Fibroblast of skin of scalp (primary cell): ENCODE measurements at regions not wholly inside any gene's neighbourhood (a gene's known extent, or its start where the extent isn't known, plus 50 kb on each side); places are given as distances from the start of the nearest gene placed in this dataset.

Experiments
- DNase-seq: peaks from one replicate; pipeline ENCODE4 v3.0.0-alpha.2; 2013

DNA sequence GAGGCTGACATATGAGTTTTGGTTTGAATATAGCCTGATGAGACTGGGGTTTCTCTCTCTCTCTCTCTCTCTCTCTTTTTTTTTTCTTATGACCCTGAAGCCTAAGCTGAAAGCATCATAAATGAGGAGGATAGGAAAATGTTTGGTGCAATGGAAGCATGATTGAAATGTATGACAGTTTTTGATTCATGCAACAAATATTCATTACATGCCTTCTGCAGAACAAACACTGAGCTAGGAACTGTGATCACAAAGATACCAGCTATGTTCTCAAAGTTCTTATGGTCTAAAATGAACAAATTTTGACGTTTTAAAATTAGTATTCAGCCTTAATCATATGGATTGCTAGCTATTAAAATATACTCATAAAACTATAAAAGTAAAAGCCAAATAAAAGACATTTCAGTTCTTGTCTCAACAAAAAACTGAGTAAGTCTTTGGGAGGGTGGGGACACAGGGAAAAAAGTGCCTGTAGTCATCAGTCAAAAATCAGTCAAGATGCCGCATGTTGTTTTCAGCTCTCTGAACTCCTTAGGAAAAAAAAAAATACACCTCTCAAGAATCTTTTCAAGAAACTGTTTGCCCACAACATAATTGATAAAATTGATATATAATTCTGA is 57.2 kb downstream of the NKX6-1 start:
- DNase-seq, result no peak

DNA sequence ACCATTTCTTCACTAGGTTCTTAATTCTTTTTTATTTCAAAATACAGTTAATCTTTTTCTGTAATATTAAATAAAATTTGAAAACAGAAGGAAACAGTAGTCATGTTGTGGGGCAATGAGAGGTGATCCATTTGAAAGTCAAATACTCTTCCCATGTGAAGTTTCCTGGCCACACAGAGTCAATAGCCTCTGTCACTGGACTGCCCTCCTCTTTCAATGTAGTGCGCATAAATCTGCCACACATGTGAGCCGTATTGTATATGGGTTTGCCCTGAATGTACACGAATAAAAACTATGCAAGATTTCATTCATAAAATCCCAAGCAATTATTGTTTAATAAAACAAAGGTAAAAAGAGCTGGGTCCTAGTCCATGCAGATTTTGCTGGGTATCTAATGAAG is 59.1 kb downstream of the NKX6-1 start:
- no peak for DNase-seq

DNA sequence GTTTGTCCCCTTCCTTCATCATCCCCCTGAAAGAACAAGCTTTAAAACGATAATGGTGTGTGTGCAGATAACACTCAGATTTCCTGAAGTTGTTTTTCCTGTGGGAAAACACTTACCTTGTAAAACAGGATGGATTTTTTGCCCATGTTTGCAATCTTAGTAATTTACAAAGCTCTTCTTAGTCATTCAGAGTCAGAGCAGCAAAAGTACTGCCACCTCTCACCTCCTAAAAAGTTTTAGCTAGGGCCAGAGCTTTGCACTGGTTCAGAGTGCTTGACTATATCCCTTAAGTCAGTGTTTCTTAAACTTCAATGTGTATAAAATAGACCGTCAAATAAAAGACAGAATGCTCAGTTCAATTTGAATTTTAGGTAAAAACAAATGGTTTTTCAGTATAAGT is 62.3 kb downstream of the NKX6-1 start:
- DNase-seq, result no peak

DNA sequence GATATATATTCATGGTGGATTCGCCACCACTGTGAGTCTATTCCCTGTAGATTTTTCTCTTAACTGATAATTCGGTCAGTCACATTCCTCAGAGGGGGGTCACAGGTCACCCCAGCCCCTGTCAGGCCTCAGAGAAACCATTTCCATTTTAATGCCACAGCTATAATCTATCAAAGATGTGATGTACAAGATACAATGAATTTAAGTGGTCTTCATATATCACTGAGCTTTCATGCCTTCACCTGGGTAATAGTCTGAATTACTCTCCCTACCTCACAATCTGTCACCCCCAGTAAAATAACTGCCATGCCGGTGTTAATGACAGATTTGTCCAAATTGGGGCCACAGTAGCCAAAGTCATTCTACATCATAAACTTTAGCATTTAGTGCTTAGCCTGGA is 64.7 kb downstream of the NKX6-1 start:
- no peak for DNase-seq

DNA sequence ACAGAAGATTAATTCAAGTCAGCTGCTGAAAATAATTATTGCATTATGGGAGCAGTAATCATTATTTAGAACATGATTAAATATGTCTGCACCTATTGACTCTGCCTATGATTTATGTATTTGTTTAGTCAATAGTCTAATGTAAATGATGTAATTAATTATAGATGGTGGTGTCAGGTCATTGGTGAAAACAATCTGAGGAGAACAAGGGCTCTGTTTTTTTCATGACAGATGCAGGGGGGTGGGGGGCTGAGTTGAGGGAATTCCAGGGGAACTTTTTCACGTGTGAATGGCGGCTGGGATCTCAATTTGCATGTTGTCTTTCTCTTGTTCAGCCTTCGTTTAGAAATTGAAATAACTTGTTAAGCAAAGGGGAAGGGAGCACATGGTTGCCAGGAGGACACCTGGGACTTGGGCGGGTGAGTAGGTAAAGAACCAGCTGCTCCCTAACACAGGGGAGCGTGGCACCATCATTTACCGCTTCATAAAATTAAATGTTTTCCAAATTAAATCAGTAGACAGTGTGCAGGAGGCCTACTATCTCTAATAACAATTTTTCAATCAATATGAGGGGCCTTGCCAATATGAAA is 65.4 kb downstream of the NKX6-1 start:
- DNase-seq, result no peak

DNA sequence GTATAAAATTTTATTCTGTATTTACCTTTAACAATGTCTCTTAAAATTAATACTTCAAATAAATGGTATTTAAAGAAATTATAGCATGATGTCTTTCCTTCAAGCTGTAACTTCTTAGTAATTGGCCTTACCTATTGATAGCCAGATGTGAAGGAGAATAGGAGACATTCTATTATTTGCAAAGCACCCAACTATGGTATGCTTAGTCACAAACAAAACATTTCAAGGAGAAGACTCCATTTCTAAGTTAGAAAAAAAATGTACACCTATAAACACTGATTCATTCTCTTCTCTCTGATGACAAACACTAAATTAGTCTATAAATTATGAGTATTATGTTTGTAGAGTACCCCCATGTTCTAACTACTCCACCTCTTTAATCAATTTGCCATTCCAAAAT is 66.4 kb downstream of the NKX6-1 start:
- DNase-seq, result no peak

DNA sequence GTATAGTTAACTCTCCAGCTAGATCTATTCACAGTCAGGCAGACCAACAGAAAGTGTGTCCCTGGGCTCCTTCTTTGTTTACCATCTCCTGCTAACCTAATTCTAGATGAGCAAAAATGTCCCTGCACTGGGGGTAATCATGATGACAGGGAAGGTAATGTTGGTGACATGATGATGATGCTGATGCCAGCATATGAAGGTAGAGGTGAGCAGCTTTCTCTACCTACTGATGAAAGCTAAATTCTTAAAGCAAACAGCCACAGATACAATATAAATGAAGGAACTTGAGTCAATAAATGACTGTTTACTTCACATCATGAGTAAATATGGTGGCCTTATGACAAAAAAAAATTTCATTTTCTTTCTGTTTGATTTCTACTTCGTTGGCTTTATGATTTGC is 78.5 kb downstream of the NKX6-1 start:
- DNase-seq, result no peak

DNA sequence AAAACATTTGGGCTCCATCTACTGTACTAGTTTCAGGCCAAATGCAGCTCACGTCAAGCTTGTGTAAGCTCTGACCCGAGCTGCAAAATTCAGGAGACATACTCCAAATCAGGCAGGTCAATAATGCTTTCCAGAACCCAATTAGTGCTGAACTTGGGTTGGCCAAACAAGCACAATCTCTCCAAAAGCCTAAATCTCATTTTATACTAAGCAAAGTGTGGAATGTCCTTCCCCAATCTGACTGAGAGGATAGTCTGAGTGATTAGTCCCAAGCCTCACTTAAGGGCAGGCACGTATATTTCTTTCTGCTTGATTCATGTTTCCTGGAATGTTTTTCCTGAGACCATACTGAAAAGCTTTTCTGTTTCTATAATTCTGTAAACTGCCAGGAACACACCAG is 79.9 kb downstream of the NKX6-1 start:
- DNase-seq, result no peak

DNA sequence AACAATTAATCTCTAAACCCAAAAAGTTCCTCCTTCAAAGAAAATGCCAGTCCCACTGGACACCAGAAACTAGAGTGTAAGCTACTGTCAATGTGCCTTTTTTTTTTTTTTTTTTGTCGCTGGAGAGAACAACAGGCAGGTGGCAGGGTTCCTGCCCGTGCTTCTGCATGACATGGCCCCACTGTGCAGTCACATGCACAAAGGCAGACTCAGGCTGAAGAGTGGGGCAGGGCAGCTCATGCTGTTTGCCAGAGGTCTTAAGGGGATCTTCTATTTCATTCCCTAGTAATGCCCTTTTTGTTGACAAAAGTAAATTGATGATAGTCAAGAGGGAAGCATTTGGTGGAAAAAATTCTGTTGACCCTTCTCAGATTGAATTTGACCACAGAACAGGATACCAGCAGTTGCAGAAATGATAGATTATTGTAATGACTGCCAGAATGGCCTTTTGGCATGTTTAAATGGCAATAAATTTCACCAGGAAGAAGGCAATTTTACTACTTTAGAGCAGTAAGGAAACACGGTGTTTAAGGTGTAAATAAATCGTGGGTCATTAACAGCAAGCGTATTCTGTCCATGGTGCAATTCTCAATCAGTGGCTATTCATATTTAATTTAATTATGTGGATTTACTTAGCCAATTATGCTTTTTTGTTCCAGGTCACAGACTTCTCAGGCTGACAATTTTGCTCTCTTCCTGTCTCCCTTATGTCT is 80.9 kb downstream of the NKX6-1 start:
- no peak for DNase-seq

DNA sequence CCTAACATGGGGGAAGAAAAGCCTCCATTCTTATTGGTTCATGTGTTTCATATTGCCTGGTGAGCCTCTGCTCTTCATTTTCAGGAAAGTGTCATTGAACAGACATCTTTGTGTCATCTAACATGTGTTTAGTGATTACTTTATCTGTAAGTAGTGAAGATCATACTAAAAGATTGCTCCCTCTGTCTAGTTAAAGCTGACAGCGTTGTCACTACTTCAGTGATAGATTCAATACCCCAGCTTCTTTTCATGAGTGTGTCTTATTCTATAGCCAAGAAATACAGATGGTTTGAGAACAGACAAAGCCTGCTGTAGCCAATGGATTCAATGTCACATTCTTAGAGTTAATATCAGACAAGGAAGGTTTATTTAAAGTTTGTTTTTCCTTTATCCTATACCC is 85.1 kb downstream of the NKX6-1 start:
- no peak for DNase-seq

DNA sequence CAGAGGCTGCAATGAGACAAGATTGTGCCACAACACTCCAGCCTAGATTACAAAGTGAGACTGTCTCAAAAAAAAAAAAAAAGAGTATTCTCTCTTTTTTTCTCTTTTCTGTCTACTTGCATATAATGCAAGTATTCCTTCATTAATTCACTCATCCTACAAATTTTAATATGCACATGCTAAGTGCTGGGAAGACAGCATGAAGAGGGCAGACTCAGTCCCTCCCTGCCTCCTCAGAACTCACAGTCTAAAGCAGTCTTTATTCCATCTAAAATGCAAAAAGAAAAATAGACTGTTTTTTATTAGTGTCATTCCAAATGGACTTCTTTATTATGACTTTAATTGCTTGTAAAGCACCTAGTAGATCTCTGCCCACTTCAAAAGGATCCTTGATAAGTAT is 85.6 kb downstream of the NKX6-1 start:
- DNase-seq, result no peak

DNA sequence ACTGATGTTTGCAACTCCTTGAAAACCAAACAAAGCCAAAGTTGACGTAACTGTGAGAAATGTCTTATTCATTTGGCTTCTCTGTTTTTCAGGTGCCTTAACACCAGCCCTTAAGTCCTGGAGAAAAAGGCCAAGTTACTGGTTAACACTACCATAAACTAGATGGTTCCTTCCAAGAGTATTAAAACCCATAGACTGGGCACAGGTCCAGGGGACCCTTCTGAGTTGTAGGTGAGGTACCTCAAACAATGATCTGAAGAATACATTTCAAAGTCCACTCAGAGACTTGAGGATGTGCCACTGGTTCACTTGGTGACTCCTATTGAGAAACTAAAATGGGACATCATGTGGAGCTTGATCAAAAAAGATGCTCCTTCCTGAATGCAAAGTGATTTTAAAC is 87.0 kb downstream of the NKX6-1 start:
- DNase-seq, result no peak

DNA sequence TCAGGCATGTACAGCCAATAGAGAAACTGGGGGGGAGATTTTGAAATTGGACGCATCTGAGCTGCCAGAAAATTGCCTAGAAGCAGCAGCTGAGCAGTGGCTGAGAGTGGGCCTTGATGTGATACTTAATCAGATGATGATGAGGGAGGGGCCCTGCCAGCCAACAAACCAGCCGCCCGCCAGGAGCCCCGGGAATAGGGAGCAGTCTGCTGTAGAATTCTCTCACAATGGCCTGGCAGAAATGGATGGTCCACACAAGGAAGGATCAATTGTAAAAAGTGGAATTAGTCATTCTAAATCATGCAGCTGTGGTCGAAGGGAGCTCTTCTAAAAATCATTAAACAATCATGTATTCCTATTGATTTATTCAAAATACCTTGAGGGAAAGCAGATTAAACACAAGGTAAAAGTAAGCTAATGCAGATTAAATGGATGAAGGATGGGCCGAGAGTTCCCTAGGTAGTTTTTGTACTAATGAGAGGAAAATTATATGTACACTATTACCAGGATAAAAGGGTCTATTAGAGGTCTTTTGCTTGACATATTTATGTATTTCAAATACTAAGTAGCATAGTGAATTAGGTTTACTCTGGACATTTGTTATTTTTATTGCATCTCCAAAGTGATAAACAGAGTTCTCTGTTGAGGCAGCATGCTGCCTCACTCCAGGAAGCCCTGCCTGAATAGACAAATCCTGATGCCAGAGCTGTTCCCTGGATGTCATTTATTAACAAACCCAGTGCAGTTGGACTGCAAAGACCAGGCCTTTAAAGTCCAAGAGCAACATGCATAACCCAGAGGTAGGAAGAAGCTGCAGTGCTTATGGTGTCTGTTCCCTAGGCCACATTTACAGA is 91.3 kb downstream of the NKX6-1 start:
- DNase-seq, result no peak

DNA sequence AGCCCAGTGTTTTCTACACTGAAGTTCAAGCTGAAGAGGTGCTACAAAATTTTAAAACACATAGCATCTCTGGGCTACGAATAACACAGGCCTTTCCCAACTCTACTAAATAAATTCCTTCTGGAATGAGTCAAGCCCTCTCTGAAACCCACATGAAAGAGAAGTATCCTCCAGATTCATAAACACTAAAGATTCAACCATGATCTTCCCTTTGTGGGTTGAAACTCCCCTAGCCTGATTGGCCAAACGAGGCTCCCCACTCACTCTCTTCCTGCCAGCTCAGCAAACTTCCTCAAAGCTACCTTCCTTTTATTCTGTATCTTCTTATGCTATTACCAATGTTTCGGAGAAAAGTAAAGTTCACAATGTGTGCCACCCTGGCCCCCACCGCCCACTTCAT is 95.4 kb downstream of the NKX6-1 start:
- peak; percentile 20 for DNase-seq

DNA sequence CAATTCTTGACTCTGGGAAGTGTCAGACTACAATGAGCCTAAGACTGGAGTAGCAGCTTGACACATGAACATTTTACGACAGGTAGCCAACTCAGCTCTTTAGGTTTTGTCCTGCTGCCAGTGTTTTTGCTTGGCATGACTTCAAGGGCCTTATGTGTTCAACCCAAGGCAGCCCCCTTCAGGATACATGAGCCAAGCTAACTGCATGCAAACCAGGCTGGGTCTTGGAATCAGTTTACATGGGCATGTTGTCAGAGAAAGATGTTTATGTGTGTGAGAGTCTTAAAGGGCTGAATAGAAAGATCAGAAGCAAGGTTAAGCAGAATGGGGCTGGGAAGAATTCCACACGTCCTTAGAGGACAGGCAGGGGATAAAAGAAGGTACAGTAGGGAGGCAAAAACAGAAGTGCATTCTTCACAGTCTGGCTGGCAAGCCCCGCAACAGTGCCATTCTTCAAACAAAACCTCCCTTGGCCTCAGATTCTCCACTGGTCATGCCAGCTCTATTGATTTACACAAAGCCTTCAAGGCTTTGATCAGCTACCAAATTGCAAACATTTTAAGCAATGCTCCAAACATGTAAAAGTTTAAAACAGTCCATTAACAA is 97.3 kb downstream of the NKX6-1 start:
- no peak for DNase-seq

DNA sequence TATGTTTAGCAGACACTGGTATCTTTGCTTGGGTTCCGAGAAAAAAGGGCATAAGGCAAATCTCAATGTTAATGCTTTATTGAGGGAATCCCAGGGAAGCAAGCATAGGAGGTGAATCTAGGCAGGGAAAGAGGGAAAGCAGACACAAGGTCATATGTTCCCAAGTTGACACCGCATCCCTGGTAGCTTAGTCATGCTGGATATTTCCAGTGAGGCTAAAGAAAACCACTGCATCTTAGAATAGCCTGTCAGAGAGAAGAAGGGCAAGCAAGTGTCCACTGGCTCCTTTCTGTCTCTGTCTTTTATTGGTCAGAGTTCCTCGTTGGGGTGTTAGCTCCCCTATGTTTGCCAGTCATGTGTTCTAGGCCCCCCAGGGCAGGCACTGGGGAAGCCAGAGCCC is 104.7 kb downstream of the NKX6-1 start:
- no peak for DNase-seq

DNA sequence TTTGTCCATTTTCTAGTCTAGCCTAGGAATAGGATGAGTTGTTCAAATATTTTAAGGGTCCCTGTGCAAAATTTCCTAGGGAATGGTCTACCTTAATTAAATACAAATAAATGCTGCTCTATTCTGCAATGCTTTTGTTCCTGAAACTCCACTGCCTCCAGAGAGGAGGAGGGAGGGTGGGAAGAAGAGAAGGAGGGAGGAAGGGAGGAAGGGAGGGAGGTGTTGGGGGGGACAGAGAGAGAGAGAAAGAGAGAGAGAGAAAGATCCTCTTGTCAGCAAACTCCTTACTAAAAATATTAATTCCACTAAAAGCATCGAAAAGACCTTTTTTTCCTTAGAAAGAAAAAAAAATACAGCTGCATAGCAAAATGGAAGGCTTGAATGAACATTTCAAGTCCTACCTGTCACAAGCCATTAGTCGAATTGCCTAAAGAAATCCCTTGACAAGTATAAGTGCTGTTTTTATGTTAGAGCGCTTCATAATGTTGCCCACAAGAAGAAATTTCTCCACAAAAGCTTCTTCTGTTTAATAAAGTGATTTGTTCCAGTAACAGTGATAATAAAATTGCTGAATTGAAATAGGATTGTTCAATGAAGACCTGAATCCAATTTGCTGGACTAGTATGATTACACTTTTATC is 106.0 kb downstream of the NKX6-1 start:
- no peak for DNase-seq

DNA sequence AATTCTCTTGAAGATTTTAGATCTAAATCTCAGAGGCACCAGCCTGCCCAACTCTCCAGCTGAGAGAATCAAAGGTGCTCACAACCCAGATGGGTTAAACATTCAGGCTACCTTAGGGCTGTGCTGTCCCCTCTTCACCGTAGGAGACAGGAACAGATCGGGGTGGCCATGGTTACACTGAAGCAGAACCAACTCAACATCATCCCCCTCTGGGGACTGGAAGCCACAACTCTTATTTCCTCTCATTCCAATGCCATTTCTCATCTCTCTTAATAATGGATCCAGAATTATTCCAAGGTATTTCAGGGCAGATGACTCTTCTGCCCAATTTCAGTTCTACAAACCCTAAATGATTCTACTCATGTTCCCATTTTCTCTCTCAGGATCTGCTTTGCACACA is 109.7 kb downstream of the NKX6-1 start:
- peak; percentile 53 for DNase-seq

DNA sequence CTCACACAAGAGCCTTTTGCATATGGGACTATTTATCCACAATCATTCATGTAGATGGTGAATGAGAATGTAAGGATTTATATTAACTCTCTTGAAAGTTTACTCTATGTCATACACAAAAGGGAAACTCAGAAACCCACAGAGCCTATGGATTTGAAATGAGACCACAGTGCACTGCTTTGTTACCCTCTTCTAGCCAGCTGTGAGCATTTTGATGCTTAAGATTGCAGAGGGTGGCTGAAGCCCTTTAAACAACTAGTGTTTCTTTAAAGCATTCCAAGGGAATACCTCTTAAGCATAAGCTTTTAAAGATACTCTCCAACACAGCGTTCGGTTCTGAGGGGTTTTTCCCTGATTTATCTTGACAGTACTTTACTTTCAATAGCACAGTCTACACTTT is 113.9 kb downstream of the NKX6-1 start:
- no peak for DNase-seq

DNA sequence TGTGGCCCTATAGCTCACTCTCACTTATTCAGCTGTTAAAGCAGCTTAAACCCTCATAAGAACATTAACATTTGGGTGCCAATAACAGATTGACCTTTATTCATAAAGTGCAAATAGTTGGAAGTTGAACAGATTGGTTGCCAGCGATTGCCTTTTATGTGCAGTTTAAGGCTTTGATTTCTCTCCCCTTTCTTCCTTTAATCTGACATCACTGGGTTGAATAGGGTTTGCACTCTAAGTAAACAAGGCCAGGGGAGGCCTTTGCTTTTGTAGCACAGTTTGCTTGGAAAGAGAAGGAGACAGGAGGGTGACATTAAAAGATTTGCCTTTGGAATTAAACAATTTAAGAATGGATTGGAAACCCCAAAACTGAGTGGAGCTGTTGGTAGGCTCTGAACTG is 114.3 kb downstream of the NKX6-1 start:
- DNase-seq, result no peak

DNA sequence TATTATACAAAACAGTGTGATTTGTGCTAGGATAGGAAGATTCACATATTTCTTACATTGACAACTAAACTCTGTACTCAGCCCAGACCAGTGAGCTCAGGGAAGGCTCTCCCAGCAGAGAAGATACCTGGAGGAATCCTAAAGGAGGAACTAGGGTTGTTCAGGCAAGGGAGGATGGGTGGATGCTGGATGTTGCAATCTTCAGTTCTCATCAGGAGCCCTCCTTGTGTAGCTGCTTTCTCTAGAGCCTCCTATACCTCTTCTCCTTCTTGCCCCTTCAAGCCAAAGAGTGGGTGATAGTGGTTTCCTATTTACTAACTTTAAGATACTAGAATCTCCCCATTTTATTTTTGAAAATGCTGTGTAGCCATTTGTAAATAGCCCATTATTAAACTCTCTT is 117.3 kb downstream of the NKX6-1 start:
- no peak for DNase-seq

DNA sequence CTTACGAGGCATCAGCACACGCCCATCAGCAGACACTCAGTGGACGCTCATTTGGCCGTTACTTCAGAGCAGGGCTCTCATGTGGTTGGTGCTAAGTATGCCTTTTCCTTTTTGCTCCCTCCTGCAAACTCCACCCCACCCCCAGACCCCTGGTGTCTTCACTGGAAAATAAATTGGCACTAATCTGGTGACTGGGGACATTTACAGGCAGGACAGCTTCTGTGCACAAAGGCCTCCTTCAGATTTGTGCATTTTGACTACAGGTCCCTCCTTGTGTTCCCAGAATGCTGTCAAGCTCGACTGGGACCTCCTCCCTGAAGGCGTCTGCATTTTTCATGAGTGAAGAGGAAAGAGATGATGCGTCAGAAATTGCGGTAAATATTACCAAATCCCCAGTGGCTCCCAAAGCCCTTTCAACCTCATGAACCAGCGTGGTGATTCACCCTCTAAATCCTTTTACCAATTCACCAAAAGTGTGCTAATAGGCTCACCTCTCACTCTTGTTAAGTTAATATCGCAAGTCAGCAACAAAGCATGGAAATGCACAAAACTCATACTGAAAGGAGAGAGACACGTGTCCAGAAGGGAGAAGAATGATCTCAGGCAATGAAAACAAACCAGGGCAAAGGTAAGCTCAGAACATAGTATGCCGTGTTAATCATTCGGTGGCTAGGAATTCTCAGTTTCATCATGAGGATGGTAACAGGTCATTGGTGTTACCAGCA is 119.0 kb downstream of the NKX6-1 start:
- peak; percentile 70 for DNase-seq
